D721Med (cell line): ENCODE measurements at regions not wholly inside any gene's neighbourhood (a gene's known extent, or its start where the extent isn't known, plus 50 kb on each side); places are given as distances from the start of the nearest gene placed in this dataset.

Source experiments
- DNase-seq: peaks from one replicate; pipeline ENCODE4 v3.0.0; 2011; ENCODE audit warnings: low spot score; ENCODE audit not compliant: insufficient read length
- FAIRE-seq: peaks from 2 replicates; lab custom pipeline; 2011; peaks lifted over from hg19 to GRCh38; lab: Jason Lieb, UNC
- TF ChIP-seq, protein P1 (sequence below): IDR thresholded peaks from 2 replicates; pipeline ENCODE4 v1.5.1; 2012; ENCODE audit warnings: mild to moderate bottlenecking, control low read depth; ENCODE audit not compliant: insufficient read depth; ENCODE audit errors: missing control alignments

DNA sequence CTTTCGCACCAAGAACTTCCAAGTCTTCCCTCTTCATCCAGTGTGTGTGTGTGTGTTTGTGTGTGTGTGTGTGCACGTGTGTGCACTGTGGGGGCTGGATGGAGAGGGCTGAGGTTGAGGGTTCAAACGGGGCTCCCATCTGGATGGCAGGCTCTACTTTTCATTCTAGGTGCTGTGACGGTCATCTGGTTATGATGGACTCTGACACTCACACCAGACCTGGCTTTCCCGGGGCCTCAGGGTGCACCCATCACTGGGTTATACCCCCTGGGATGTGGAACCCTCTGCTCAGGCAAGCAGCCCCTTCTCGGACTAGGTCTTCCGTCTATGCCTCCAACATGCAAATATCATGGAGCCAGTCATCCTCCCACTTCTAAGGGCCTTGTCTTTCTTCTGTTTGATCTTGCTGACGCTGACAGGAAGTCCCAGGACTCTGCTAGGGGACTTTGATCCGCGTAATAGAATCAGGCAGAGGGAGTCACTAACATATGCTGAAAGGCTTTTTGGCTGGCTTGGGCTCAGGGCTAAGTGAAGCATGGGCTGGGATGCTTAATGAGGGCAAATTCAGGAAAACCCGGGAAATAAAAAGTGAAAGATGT, 313.6 kb downstream of the CDC5L start:
- DNase-seq: no peak
- TF ChIP-seq, protein P1, sequence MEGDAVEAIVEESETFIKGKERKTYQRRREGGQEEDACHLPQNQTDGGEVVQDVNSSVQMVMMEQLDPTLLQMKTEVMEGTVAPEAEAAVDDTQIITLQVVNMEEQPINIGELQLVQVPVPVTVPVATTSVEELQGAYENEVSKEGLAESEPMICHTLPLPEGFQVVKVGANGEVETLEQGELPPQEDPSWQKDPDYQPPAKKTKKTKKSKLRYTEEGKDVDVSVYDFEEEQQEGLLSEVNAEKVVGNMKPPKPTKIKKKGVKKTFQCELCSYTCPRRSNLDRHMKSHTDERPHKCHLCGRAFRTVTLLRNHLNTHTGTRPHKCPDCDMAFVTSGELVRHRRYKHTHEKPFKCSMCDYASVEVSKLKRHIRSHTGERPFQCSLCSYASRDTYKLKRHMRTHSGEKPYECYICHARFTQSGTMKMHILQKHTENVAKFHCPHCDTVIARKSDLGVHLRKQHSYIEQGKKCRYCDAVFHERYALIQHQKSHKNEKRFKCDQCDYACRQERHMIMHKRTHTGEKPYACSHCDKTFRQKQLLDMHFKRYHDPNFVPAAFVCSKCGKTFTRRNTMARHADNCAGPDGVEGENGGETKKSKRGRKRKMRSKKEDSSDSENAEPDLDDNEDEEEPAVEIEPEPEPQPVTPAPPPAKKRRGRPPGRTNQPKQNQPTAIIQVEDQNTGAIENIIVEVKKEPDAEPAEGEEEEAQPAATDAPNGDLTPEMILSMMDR: no peak
- no peak for FAIRE-seq

DNA sequence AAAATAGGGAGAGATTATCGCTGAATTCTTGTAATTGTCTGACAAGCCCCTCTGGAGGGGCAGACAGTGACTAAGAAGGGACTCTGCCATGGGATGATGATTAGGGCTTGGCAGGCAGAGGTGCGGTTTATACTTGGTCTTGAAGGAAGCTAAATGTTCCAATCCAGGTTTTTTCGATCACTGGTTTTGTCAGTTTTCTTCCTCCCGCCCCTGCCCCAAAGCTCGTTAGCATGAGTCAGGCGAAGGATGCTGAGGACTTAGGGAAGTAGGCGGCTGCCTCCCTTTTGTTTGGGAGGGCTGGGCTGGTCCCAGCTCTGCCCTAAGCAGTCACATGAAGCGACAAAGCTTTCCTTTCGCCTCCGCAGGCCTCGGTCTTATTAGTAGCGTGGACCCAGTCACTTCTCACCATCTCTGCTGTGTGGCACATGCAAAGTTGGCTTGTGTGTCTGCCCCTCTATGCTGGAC, 314.2 kb downstream of the CDC5L start:
- TF ChIP-seq, protein P1: no peak
- FAIRE-seq (no peak), DNase-seq (no peak)

DNA sequence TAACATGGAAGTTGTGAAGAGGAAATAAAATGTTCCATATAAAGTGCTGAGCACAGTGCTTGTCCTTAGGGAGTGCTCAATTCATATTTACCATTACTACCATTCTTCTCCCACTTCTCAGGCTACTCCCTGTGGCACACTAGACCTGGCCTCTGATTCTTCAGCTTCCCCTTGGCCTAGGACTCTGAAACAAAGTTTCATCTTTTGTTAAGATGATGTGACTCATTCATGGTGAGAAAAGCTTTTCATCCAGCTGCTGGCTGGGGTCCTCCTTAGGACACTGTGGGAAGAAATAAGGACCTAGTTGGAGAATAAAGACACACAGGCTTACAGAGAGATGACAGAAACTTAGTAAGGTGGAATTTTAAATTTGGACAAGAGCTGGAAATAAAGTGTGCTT, 314.8 kb downstream of the CDC5L start:
- DNase-seq (no peak), FAIRE-seq (peak; percentile 60)
- TF ChIP-seq, protein P1: no peak

DNA sequence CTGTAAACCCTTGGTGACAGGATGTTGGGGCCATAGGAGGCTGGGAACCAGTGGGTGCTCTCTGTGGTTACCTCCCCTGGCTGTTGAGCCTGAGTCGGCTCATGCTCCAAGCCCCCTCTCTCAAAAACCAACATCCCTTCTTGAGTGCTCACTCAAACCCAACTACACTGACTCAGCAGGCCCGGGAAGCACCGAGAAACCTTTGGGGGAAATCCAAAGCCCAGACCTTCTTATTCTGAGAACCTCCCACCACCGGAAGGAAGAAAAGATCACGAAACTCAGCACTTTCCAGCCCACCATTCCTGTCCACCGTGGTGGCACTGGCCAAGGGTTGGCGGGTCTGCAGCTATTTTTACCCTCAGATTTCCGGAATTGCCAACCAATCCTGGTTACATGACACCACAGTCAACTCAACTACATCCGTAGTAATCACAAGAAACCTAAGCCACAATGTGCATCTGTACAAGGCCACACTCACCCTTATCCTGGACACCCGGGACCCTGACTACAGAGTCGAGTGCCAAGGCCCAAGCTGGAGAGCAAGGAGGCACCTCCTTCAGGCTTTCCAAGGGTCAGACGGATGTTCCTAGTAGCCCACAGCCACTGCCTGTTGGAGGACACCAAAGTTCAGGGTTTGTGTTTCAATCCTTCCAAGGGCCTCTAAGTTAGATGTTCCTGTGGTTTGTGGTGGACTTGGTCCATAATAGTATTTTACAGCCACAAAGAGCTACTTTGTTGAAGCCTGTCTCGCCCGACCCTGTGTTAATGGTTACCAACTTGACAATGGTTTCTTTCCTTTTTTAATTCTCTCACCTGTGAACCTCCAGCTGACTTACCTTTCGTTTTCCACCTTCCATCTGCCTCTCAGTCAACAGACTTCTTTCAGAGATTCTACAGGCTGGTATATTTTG, 317.0 kb downstream of the CDC5L start:
- FAIRE-seq (no peak), DNase-seq (no peak)
- TF ChIP-seq, protein P1: no peak

DNA sequence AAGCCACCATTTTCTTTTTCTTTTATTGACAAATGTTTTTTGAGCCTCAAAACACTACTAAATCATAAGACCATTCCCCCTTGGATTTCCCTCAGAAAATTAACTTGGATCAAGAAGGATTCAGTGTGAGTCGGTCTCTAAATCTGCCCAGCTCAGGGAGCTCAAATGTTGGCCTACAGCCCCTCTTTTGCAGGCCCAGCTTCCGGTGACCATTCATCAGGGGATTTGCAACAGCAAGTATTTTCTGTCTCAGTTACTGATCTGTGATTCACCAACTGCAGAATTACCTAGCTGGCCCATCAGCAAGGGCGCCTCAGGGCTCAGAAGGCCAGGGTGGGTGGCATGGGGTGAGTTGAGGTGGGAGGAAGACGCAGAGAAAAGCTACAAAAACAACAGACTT, 318.1 kb downstream of the CDC5L start:
- TF ChIP-seq, protein P1: no peak
- no peak for FAIRE-seq
- no peak for DNase-seq

DNA sequence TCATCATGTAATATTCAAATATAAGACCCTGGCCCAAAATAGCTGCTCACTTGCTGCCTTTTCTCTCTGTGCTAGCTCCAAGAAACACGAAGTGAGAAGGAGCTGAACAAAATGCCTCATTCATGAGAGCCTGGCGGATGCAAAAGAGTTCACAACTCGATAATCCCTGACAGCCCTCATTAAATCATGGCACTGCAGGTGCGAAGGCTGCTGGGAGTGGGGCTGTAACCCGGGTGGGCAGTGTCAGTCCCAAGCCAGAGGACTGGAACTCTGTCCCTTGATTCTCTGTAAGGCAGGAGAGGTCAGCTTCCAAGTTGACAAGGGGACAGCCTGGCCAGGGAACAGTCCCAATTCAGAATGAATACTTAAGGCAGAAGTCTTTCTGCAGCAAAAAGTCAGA, 318.5 kb downstream of the CDC5L start:
- no peak for FAIRE-seq
- TF ChIP-seq, protein P1: no peak

DNA sequence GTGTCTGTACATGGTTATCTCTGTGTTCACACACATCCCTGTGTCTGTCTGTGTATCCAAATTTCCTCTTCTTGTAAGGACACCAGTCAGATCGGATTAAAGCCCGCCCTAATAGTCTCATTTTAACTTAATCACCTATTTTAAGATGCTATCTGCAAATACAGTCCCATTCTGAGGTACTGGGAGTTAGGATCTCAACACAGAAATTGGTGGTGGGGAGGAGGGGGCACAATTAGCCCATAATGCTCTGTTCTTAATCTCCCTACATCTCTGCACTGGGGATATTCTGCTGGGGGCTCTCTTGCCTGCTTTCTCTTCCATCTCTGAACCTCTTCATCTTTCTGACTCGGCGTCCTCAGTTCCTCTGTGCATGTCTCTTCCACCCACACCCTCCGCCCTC, 320.7 kb downstream of the CDC5L start:
- TF ChIP-seq, protein P1: no peak
- FAIRE-seq: no peak
- DNase-seq: no peak

More for the DNA sequence above, 318.5 kb downstream of the CDC5L start:
- no peak for DNase-seq
